GM19372 (cell line): ENCODE measurements at regions not wholly inside any gene's neighbourhood (a gene's known extent, or its start where the extent isn't known, plus 50 kb on each side); places are given as distances from the start of the nearest gene placed in this dataset.

Experiments
- ATAC-seq: cut with Tn5 transposase; IDR thresholded peaks from one replicate; pipeline ENCODE4 v1.9.1; 2021; ENCODE audit warnings: mild to moderate bottlenecking, low read depth, moderate library complexity; ENCODE audit not compliant: unreplicated experiment

GRCh38 chr3:150106740-150107428 lies 136.2 kb upstream of the PFN2 start:
- no peak for ATAC-seq

- ATAC-seq = no peak
These were observed 135.4 kb upstream of the PFN2 start for GRCh38 chr3:150105886-150106612.

- ATAC-seq = no peak
These were observed 134.3 kb upstream of the PFN2 start for GRCh38 chr3:150105025-150105424.

- ATAC-seq = no peak
These were observed 133.9 kb upstream of the PFN2 start for GRCh38 chr3:150104564-150104963.

GRCh38 chr3:150101016-150101415 lies 130.3 kb upstream of the PFN2 start:
- no peak for ATAC-seq

GRCh38 chr3:150098621-150099020 lies 127.9 kb upstream of the PFN2 start:
- no peak for ATAC-seq

GRCh38 chr3:150097588-150097890 lies 126.8 kb upstream of the PFN2 start:
- no peak for ATAC-seq

- no peak for ATAC-seq
These were observed 126.2 kb upstream of the PFN2 start for GRCh38 chr3:150096700-150097587.

- ATAC-seq = no peak
These were observed 123.6 kb upstream of the PFN2 start for GRCh38 chr3:150094150-150094933.

GRCh38 chr3:150091626-150092025 lies 120.9 kb upstream of the PFN2 start:
- ATAC-seq = no peak

GRCh38 chr3:150090877-150091276 lies 120.2 kb upstream of the PFN2 start:
- no peak for ATAC-seq

GRCh38 chr3:150090006-150090405 lies 119.3 kb upstream of the PFN2 start:
- no peak for ATAC-seq

- no peak for ATAC-seq
These were observed 113.4 kb upstream of the PFN2 start for GRCh38 chr3:150084128-150084527.

- ATAC-seq = no peak
These were observed 113.0 kb upstream of the PFN2 start for GRCh38 chr3:150083655-150084042.

GRCh38 chr3:150082898-150083654 lies 112.4 kb upstream of the PFN2 start:
- no peak for ATAC-seq

GRCh38 chr3:150081084-150081483 lies 110.4 kb upstream of the PFN2 start:
- no peak for ATAC-seq

GRCh38 chr3:150080058-150080730 lies 109.5 kb upstream of the PFN2 start:
- ATAC-seq = no peak

GRCh38 chr3:150079029-150079739 lies 108.5 kb upstream of the PFN2 start:
- ATAC-seq = no peak
